ENCODE measurements at regions not wholly inside any gene's neighbourhood (a gene's known extent, or its start where the extent isn't known, plus 50 kb on each side); places are given as distances from the start of the nearest gene placed in this dataset.

DNA sequence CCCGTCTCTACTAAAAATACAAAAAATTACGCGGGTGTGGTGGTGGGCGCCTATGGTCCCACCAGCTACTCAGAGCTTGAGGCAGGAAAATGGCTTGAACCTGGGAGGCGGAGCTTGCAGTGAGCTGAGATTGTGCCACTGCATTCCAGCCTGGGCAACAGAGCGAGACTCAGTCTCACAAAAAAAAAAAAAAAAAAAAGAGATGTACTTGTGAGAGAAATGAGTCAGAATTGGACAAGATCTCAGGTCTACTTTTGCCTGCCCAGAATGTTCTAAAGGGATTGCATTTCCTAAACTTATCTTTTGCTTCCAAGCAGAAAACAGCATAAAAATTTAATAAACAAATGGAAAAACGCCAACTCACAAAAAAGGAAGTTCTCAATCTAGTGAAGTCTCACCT is 167.5 kb downstream of the NR2F2 start:
- TF ChIP-seq, protein P1, sequence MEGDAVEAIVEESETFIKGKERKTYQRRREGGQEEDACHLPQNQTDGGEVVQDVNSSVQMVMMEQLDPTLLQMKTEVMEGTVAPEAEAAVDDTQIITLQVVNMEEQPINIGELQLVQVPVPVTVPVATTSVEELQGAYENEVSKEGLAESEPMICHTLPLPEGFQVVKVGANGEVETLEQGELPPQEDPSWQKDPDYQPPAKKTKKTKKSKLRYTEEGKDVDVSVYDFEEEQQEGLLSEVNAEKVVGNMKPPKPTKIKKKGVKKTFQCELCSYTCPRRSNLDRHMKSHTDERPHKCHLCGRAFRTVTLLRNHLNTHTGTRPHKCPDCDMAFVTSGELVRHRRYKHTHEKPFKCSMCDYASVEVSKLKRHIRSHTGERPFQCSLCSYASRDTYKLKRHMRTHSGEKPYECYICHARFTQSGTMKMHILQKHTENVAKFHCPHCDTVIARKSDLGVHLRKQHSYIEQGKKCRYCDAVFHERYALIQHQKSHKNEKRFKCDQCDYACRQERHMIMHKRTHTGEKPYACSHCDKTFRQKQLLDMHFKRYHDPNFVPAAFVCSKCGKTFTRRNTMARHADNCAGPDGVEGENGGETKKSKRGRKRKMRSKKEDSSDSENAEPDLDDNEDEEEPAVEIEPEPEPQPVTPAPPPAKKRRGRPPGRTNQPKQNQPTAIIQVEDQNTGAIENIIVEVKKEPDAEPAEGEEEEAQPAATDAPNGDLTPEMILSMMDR (IDR thresholded peaks at IDR 0.05; ENCODE audit: low read depth, low read length), result no peak
- TF ChIP-seq EZH2phosphoT487 (IDR thresholded peaks at IDR 0.05; ENCODE audit: low read depth), result no peak

Data from OCI-LY3 (cell line).